ENCODE measurements at regions not wholly inside any gene's neighbourhood (a gene's known extent, or its start where the extent isn't known, plus 50 kb on each side); places are given as distances from the start of the nearest gene placed in this dataset.

- TF ChIP-seq CTCF (IDR thresholded peaks at IDR 0.05) (no peak), POLR2AphosphoS5 (IDR thresholded peaks at IDR 0.05) (no peak)
Observed at GRCh38 chr3:148226246-148226645, 471.5 kb upstream of the AGTR1 start.

Measured in breast epithelium (tissue), 3 donors.